H9 (cell line): ENCODE measurements at regions not wholly inside any gene's neighbourhood (a gene's known extent, or its start where the extent isn't known, plus 50 kb on each side); places are given as distances from the start of the nearest gene placed in this dataset.

Experiments used
- DNase-seq: peaks from one replicate; pipeline ENCODE4 v3.0.0-alpha.2; 2017
- H2AFZ ChIP-seq: one replicate; pipeline ENCODE4 v1.6.1; 2013; ENCODE audit warnings: mild to moderate bottlenecking, low read length, control low read depth, moderate library complexity
- H2AK5ac ChIP-seq: 2 replicates; pipeline ENCODE4 v1.6.1; 2013; ENCODE audit warnings: low read length, control low read depth, mixed read lengths; ENCODE audit not compliant: insufficient read length
- H2BK120ac ChIP-seq: one replicate; pipeline ENCODE4 v1.6.1; 2013; ENCODE audit warnings: low read depth, mild to moderate bottlenecking, low read length, control low read depth, inconsistent platforms; ENCODE audit not compliant: poor library complexity, severe bottlenecking
- H2BK12ac ChIP-seq: 2 replicates; pipeline ENCODE4 v1.6.1; 2013; ENCODE audit warnings: low read length, control low read depth, mixed read lengths, low read depth; ENCODE audit not compliant: insufficient read length
- H2BK15ac ChIP-seq: 2 replicates; pipeline ENCODE4 v1.6.1; 2013; ENCODE audit warnings: low read depth, low read length, control low read depth
- H2BK20ac ChIP-seq: one replicate; pipeline ENCODE4 v1.6.1; 2013; ENCODE audit warnings: low read depth, mild to moderate bottlenecking, low read length, control low read depth, inconsistent platforms; ENCODE audit not compliant: poor library complexity, severe bottlenecking
- H2BK5ac ChIP-seq: 2 replicates; pipeline ENCODE4 v1.6.1; 2013; ENCODE audit warnings: low read length, control low read depth, mixed read lengths; ENCODE audit not compliant: insufficient read length
- H3K14ac ChIP-seq: 2 replicates; pipeline ENCODE4 v1.6.1; 2013; ENCODE audit warnings: low read length, control low read depth; ENCODE audit not compliant: insufficient read depth
- H3K18ac ChIP-seq: 2 replicates; pipeline ENCODE4 v1.6.1; 2013; ENCODE audit warnings: low read depth, mild to moderate bottlenecking, mixed read lengths, low read length, control low read depth; ENCODE audit not compliant: insufficient read length
- H3K23ac ChIP-seq: 2 replicates; pipeline ENCODE4 v1.6.1; 2013; ENCODE audit warnings: low read length, control low read depth, mixed read lengths, low read depth; ENCODE audit not compliant: insufficient read length
- H3K23me2 ChIP-seq: 2 replicates; pipeline ENCODE4 v1.6.1; 2013; ENCODE audit warnings: low read depth, mild to moderate bottlenecking, mixed read lengths, low read length, control low read depth; ENCODE audit not compliant: insufficient read length, poor library complexity, severe bottlenecking
- H3K27ac ChIP-seq: 2 replicates; pipeline ENCODE4 v1.5.1; 2013; ENCODE audit warnings: low read length, control low read depth, mixed read lengths, low read depth; ENCODE audit not compliant: insufficient read length
- H3K27me3 ChIP-seq: 2 replicates; pipeline ENCODE4 v1.6.1; 2013; ENCODE audit warnings: low read length, control low read depth, inconsistent platforms; ENCODE audit not compliant: insufficient read depth
- H3K4ac ChIP-seq: 2 replicates; pipeline ENCODE4 v1.6.1; 2013; ENCODE audit warnings: low read depth, mild to moderate bottlenecking, control low read depth, inconsistent platforms, low read length, moderate library complexity
- H3K4me1 ChIP-seq: 2 replicates; pipeline ENCODE4 v1.6.1; 2013; ENCODE audit warnings: low read length, control low read depth, inconsistent platforms; ENCODE audit not compliant: insufficient read depth
- H3K4me2 ChIP-seq: 2 replicates; pipeline ENCODE4 v1.6.1; 2013; ENCODE audit warnings: low read length, control low read depth, mixed read lengths; ENCODE audit not compliant: insufficient read length, insufficient read depth
- H3K56ac ChIP-seq: 2 replicates; pipeline ENCODE4 v1.6.1; 2013; ENCODE audit warnings: low read depth, mild to moderate bottlenecking, mixed read lengths, low read length, control low read depth; ENCODE audit not compliant: insufficient read length
- H3K79me1 ChIP-seq: 2 replicates; pipeline ENCODE4 v1.6.1; 2013; ENCODE audit warnings: low read depth, mild to moderate bottlenecking, moderate library complexity, low read length, control low read depth, inconsistent platforms; ENCODE audit not compliant: insufficient read depth, poor library complexity, severe bottlenecking
- H3K79me2 ChIP-seq: 2 replicates; pipeline ENCODE4 v1.6.1; 2013; ENCODE audit warnings: low read length, control low read depth, inconsistent platforms; ENCODE audit not compliant: insufficient read depth
- H3K9ac ChIP-seq: 2 replicates; pipeline ENCODE4 v1.6.1; 2013; ENCODE audit warnings: low read length, control low read depth, mixed read lengths; ENCODE audit not compliant: insufficient read length; ENCODE audit errors: extremely low read depth
- H3K9me3 ChIP-seq: one replicate; pipeline ENCODE4 v1.6.1; 2013; ENCODE audit warnings: low read depth, low read length, inconsistent platforms; ENCODE audit not compliant: control insufficient read depth
- H3T11ph ChIP-seq: one replicate; pipeline ENCODE4 v1.6.1; 2013; ENCODE audit warnings: mild to moderate bottlenecking, low read length, control low read depth, inconsistent platforms
- H4K20me1 ChIP-seq: one replicate; pipeline ENCODE4 v1.6.1; 2013; ENCODE audit not compliant: control insufficient read depth, insufficient read length, insufficient read depth
- H4K5ac ChIP-seq: 2 replicates; pipeline ENCODE4 v1.6.1; 2013; ENCODE audit warnings: low read depth, mild to moderate bottlenecking, mixed read lengths, low read length, control low read depth; ENCODE audit not compliant: insufficient read length
- H4K8ac ChIP-seq: replicated peaks from 2 replicates; pipeline ENCODE4 v1.6.1; 2013; ENCODE audit warnings: low read length, control low read depth, mixed read lengths, low read depth; ENCODE audit not compliant: insufficient read length
- H4K91ac ChIP-seq: 2 replicates; pipeline ENCODE4 v1.6.1; 2013; ENCODE audit warnings: low read depth, mild to moderate bottlenecking, moderate library complexity, mixed read lengths, low read length, control low read depth; ENCODE audit not compliant: insufficient read length
- H3K27ac Mint-ChIP-seq, 3 experiments: 2 replicates in 2 of 3; 3 replicates in 1 of 3; pipeline ENCODE4 v1.8.0; 2020 to 2021; ENCODE audit warnings: mixed read lengths in 3 of 3, mild to moderate bottlenecking in 1 of 3, moderate library complexity in 1 of 3
- H3K27me3 Mint-ChIP-seq: 2 replicates; pipeline ENCODE4 v1.8.0; 2021; ENCODE audit warnings: low read depth, mild to moderate bottlenecking, moderate library complexity, mixed read lengths
- H3K36me3 Mint-ChIP-seq, 3 experiments: 2 replicates in 2 of 3; 3 replicates in 1 of 3; pipeline ENCODE4 v1.8.0; 2020 to 2021; ENCODE audit warnings: low read depth in 3 of 3, mixed read lengths in 3 of 3; ENCODE audit not compliant: insufficient read depth in 1 of 3
- H3K4me1 Mint-ChIP-seq, 2 experiments: 2 replicates each; pipeline ENCODE4 v1.8.0; 2020; ENCODE audit warnings: mixed read lengths in 2 of 2
- H3K4me3 Mint-ChIP-seq, 2 experiments: 2 replicates in 1 of 2; 3 replicates in 1 of 2; pipeline ENCODE4 v1.8.0; 2020 to 2021; ENCODE audit warnings: mild to moderate bottlenecking in 2 of 2, mixed read lengths in 2 of 2, moderate library complexity in 1 of 2
- H3K9me3 Mint-ChIP-seq, 2 experiments: 2 replicates in 1 of 2; 3 replicates in 1 of 2; pipeline ENCODE4 v1.8.0; 2020; ENCODE audit warnings: mild to moderate bottlenecking in 2 of 2, mixed read lengths in 2 of 2, moderate library complexity in 1 of 2
- CTCF ChIP-seq: fragments of 200-600 bp; sonication (generic); conservative IDR thresholded peaks from 3 replicates; pipeline ENCODE4 v1.8.0; 2021; ENCODE audit warnings: antibody characterized with exemption, mild to moderate bottlenecking

- Histone ChIP-seq H3K4ac (no peak overlapping the region), H3K56ac (no peak overlapping the region), H4K20me1 (no peaks in the 10 kb centered on the region), H4K5ac (no peak overlapping the region), H2BK12ac (no peak overlapping the region), H2BK20ac (no peak overlapping the region), H3K14ac (no peak overlapping the region), H4K91ac (no peak overlapping the region), H2BK5ac (no peak overlapping the region), H3K4me2 (no peak overlapping the region), H3K9ac (no peak overlapping the region), H3K27me3 (peaks cover 31% of the 10 kb centered on the region; the same call in 1 of the 2 replicates), H4K8ac (no peak overlapping the region), H2AK5ac (no peak overlapping the region), H2BK15ac (no peak overlapping the region), H3K79me2 (no peaks in the 10 kb centered on the region), H3K9me3 (no peaks in the 10 kb centered on the region), H3K79me1 (no peaks in the 10 kb centered on the region), H3K23ac (no peak overlapping the region), H3K23me2 (no peaks in the 10 kb centered on the region), H3T11ph (no peak overlapping the region), H2AFZ (no peak overlapping the region), H3K27ac (no peak overlapping the region), H3K18ac (no peak overlapping the region), H2BK120ac (no peak overlapping the region), H3K4me1 (0 out of 2 replicates have a peak, but pooled peaks cover 4% of the 10 kb centered on the region)
- Mint-ChIP-seq H3K36me3 (no peaks in the 10 kb centered on the region), H3K4me3 (no peak overlapping the region), H3K9me3 (peaks cover 0 to 10% of the 10 kb centered on the region in 2 experiments; a peak in 4 of 5 replicates), H3K27ac (no peak overlapping the region; a peak in 1 of 7 replicates), H3K4me1 (peaks cover 29 to 39% of the 10 kb centered on the region in 2 experiments), H3K27me3 (peaks cover 70% of the 10 kb centered on the region)
- no peak for TF ChIP-seq CTCF
- no peak for DNase-seq
Observed at GRCh38 chr5:15027764-15028163, 156.2 kb upstream of the ANKH start.
